IPS-11a (cell line): ENCODE measurements at regions not wholly inside any gene's neighbourhood (a gene's known extent, or its start where the extent isn't known, plus 50 kb on each side); places are given as distances from the start of the nearest gene placed in this dataset.
"Not testable (repeated sequence)": the region's sequence is repeated elsewhere in the genome, so short reads cannot be mapped to it uniquely, and the experiment has no call there.

Source experiments
- H3K4me3 ChIP-seq: one replicate; pipeline ENCODE4 v1.5.1; 2013; ENCODE audit warnings: low read depth, low read length, control low read depth

GRCh38 chr17:70687421-70687820, 518.1 kb downstream of the KCNJ2 start:
- no peak overlapping the region for H3K4me3 ChIP-seq

GRCh38 chr17:70691150-70691549, 521.8 kb downstream of the KCNJ2 start:
- H3K4me3 ChIP-seq, result no peak overlapping the region

- H3K4me3 ChIP-seq, result no peak overlapping the region
Measured at GRCh38 chr17:70699408-70699807, 530.1 kb downstream of the KCNJ2 start.

GRCh38 chr17:70702683-70703255, 533.4 kb downstream of the KCNJ2 start:
- H3K4me3 ChIP-seq, result no peak overlapping the region

GRCh38 chr17:70709596-70709995, 540.3 kb downstream of the KCNJ2 start:
- H3K4me3 ChIP-seq, result no peak overlapping the region

GRCh38 chr17:70713694-70714093, 544.4 kb downstream of the KCNJ2 start:
- no peak overlapping the region for H3K4me3 ChIP-seq

- no peak overlapping the region for H3K4me3 ChIP-seq
Measured at GRCh38 chr17:70716551-70716950, 547.2 kb downstream of the KCNJ2 start.

- no peak overlapping the region for H3K4me3 ChIP-seq
Measured at GRCh38 chr17:70717042-70717441, 547.7 kb downstream of the KCNJ2 start.

- no peak overlapping the region for H3K4me3 ChIP-seq
Measured at GRCh38 chr17:70736375-70736957, 567.1 kb downstream of the KCNJ2 start.

- H3K4me3 ChIP-seq, result no peak overlapping the region
Measured at GRCh38 chr17:70739065-70739464, 569.7 kb downstream of the KCNJ2 start.

GRCh38 chr17:70746574-70746973, 577.2 kb downstream of the KCNJ2 start:
- not testable (repeated sequence) for H3K4me3 ChIP-seq

- H3K4me3 ChIP-seq, result no peak overlapping the region
Measured at GRCh38 chr17:70750983-70751382, 581.7 kb downstream of the KCNJ2 start.

GRCh38 chr17:70752461-70752860, 583.1 kb downstream of the KCNJ2 start:
- H3K4me3 ChIP-seq, result not testable (repeated sequence)

- no peak overlapping the region for H3K4me3 ChIP-seq
Measured at GRCh38 chr17:70752966-70753467, 583.7 kb downstream of the KCNJ2 start.

- H3K4me3 ChIP-seq, result no peak overlapping the region
Measured at GRCh38 chr17:70763018-70763417, 593.7 kb downstream of the KCNJ2 start.

- no peak overlapping the region for H3K4me3 ChIP-seq
Measured at GRCh38 chr17:70767102-70767701, 597.9 kb downstream of the KCNJ2 start.

- no peak overlapping the region for H3K4me3 ChIP-seq
Measured at GRCh38 chr17:70769956-70770355, 600.6 kb downstream of the KCNJ2 start.

GRCh38 chr17:70771804-70772386, 602.6 kb downstream of the KCNJ2 start:
- no peak overlapping the region for H3K4me3 ChIP-seq

GRCh38 chr17:70772761-70773160, 603.4 kb downstream of the KCNJ2 start:
- H3K4me3 ChIP-seq, result no peak overlapping the region

GRCh38 chr17:70773258-70773657, 603.9 kb downstream of the KCNJ2 start:
- no peak overlapping the region for H3K4me3 ChIP-seq

GRCh38 chr17:70774339-70775117, 605.2 kb downstream of the KCNJ2 start:
- no peak overlapping the region for H3K4me3 ChIP-seq
